ENCODE measurements at regions not wholly inside any gene's neighbourhood (a gene's known extent, or its start where the extent isn't known, plus 50 kb on each side); places are given as distances from the start of the nearest gene placed in this dataset.
"Not testable (repeated sequence)": the region's sequence is repeated elsewhere in the genome, so short reads cannot be mapped to it uniquely, and the experiment has no call there.

DNA sequence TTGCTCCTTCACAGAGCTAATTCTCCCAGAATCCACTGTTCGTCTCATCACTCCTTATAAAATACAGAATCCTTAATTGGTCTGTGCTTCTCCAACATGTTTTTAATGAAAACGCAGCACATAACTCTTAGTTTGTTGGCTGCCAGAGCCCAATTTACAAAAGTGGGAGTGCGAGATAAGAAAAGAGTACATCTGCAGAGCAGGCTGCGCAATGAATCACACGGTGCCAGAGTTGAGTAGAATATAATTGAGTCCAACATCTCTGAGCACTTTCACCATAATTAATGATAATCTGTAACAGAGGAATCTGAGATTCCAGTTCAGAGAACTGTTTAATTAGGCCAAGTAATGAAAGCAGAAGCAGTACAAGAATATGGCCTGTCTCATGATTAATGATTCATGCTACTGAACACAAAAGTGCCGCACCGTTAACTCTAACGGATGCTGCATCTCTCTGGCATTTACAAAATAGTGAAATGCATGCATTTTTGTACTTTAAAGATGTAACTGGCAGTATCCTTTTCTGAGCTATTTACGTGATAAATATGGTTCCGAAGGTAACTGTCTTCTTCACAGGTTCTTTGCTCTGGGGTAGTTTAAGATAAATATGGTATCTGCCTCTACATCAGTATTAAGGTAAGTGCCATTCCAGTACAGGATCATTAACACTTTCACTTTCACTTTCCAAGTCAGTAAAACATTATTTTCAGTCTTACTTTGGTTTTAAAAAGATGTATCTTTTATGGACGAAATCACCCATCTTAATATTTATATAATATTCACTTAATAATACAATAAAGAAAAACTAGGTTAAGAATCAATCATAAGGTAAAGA, 785.6 kb downstream of the NR4A2 start:
- DNase-seq (ENCODE audit: low read depth in 2 of 2), result no peak

GRCh38 chr2:155539028-155539427, 793.5 kb downstream of the NR4A2 start:
- not testable (repeated sequence) for DNase-seq (ENCODE audit: low read depth in 2 of 2)

GRCh38 chr2:155528034-155528433, 804.5 kb downstream of the NR4A2 start:
- DNase-seq (ENCODE audit: low read depth in 2 of 2), result no peak

DNA sequence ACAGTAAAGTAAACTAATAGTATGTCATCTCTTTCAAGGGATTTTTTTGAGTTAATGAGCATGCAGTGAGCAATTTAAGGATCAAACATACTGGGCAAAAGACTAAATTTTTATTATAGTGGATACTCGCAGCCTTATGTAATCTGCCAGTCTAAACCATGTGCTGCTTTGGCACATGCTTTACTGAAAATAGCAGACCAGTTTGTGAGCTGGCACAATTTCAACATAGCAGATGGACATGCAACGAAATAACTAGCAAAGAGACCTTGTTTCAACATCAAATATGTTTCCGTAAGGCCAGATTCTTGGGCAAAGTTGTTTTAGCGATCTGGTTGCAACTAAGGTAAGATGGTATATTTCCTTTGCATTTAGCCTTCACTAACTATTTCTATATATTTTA, 807.3 kb downstream of the NR4A2 start:
- DNase-seq (ENCODE audit: low read depth in 2 of 2), result no peak

GRCh38 chr2:155519529-155520130, 812.9 kb downstream of the NR4A2 start:
- DNase-seq (ENCODE audit: low read depth in 2 of 2), result no peak

DNA sequence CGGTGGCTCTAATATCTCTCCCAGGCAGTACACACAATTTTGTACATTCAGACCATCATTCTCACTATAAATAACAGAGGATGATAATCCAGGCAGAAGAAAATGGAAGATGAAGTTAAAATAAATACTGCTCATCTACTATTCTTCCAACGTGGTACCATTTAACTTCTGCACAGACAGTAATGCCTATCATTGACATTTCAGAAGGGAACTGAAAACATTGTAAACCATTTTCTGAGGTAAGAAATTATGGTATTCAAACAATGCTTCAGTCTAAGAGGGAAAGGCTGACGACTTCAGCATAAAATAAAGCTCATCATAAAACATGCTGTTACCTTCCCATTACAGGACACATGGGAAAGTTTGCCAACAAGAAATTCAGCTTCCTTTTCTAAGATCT, 814.4 kb downstream of the NR4A2 start:
- DNase-seq (ENCODE audit: low read depth in 2 of 2), result no peak

- no peak for DNase-seq (ENCODE audit: low read depth in 2 of 2)
These were observed 815.2 kb downstream of the NR4A2 start for GRCh38 chr2:155517362-155517761.

DNA sequence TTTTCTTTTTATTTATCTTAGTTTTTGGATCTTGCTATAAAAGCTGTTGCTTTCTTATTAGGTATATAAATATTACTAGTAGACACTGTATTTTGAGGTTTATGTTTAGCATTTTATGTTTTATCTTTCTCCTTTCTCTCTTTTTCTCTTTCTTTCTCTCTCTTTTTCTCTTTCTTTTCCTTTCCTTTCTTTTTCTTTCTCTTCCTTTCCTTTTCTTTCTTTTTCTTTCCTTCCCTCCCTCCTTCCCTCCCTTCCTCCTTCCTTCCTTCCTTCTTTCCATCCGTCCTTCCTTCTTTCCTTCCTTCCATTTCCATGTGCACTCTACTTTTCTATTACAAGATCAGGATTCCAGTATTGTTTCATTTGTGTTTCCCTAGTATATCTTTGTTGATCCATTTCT, 814.8 kb downstream of the KCNJ3 start:
- DNase-seq (ENCODE audit: low read depth in 2 of 2), result no peak

DNA sequence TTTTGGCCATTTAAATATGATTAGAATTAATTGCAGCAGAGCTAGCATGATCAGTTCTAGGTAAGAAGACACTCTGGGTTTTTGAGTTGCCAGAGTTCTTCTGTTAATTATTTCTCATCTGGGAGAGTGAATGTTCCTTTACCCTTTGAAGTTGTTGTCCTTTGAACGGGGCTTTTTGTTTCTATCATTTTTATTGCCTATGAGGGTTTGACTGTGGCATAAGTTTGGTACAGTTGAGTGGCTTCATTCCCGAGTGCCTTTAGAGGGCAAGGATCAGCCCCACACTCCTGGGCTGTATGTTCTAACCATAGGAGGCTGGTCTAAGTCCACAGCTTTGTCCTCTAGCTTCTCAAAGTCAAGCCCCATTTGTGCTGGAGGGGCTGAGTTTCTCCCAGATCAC, 804.3 kb downstream of the KCNJ3 start:
- no peak for DNase-seq (ENCODE audit: low read depth in 2 of 2)

GRCh38 chr2:155498106-155498505, 799.6 kb downstream of the KCNJ3 start:
- DNase-seq (ENCODE audit: low read depth in 2 of 2), result no peak

DNA sequence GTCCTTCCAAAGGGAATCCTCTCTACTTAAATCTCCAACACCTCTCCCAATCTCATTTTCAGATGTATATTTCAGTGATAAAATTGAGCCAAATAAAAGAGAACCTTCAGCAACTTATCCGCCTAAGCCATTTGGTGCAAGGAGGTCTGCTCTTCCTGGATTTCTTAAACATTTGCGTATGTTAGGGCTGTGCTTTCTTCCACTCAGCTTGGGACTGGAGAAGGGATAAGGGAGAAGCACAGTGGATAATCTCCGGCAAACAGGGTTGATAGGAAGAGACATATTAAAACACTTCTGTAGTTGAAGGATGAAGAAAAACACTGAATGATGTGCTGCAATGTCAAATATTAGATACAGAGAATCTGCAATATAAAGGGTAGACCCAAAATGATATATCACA, 796.2 kb downstream of the KCNJ3 start:
- DNase-seq (ENCODE audit: low read depth in 2 of 2), result no peak

- no peak for DNase-seq (ENCODE audit: low read depth in 2 of 2)
These were observed 786.8 kb downstream of the KCNJ3 start for GRCh38 chr2:155485141-155485842.

- DNase-seq (ENCODE audit: low read depth in 2 of 2), result no peak
These were observed 782.6 kb downstream of the KCNJ3 start for GRCh38 chr2:155481141-155481540.

DNA sequence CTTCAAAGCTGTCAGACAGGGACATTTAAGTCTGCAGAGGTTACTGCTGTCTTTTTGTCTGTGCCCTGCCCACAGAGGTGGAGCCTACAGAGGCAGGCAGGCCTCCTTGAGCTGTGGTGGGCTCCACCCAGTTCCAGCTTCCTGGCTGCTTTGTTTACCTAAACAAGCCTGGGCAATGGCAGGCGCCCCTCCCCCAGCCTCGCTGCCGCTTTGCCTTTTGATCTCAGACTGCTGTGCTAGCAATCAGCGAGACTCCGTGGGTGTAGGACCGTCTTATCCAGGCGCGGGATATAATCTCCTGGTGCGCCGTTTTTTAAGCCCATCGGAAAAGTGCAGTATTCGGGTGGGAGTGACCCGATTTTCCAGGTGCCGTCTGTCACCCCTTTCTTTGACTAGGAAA, 773.5 kb downstream of the KCNJ3 start:
- DNase-seq (ENCODE audit: low read depth in 2 of 2), result not testable (repeated sequence)

DNA sequence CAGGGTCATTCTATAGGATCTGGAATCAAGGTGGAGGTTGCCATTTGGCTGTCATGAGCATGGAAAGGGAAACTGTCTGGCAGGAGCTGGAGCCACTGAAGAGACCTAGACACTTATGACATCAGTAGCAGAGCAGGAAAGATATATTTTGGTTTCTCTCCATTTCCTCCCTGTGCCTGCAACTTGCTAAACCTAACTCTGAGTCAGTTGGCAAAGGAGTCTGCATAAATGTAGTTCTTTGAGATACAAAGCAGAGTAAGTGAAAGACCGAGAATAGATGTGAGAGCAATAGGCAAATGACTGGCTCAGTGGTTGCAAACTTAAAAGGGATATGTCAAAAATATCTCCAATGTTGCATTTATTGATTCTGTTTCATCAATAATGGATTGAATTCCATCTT, 757.7 kb downstream of the KCNJ3 start:
- no peak for DNase-seq (ENCODE audit: low read depth in 2 of 2)

DNA sequence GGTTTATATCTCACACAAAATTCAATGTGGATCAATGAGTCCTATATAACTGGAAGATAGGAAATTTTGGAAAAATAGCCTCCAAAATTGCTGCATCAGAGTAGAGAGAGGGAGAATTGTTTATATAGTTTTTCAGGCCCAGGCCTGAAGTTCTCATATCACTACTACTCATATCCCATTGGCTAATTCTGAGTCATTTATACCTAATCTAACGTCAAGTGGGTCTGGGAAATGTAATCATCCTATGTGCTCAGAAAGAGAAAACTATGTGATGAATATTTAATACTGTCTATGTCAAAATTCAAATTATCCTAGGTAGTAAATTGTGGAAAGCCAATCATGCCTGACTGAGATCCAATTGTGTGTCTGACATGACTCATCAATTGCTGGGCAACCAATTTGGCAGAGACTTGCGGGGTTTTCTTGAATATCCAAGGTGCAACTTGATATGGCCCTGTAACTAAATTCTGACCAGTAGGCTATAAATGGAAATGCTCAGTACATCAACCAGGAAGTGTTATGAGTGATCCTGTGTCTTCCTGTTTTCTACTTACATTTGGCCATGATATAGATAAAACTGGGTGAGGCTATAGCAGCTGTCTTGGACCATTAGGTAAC, 744.4 kb downstream of the KCNJ3 start:
- no peak for DNase-seq (ENCODE audit: low read depth in 2 of 2)

DNA sequence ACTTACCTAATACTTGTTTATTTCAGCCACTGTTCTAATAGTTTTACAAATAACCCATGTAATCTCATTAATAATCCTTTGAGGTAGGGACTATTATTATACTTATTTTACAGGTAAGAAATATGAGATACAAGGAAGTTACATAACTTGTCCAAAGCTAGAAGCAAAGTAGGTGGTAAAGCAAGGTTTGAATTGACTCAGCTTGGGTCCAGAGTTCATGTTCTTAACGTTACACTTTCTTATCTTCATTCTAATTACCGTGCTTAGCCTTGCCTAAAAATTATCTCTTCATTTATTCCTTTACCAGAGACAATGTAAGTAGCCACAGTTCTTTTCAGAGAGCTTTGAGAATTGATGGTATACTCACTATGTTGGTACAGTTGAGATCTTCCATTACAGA, 743.6 kb downstream of the KCNJ3 start:
- DNase-seq (ENCODE audit: low read depth in 2 of 2), result no peak

DNA sequence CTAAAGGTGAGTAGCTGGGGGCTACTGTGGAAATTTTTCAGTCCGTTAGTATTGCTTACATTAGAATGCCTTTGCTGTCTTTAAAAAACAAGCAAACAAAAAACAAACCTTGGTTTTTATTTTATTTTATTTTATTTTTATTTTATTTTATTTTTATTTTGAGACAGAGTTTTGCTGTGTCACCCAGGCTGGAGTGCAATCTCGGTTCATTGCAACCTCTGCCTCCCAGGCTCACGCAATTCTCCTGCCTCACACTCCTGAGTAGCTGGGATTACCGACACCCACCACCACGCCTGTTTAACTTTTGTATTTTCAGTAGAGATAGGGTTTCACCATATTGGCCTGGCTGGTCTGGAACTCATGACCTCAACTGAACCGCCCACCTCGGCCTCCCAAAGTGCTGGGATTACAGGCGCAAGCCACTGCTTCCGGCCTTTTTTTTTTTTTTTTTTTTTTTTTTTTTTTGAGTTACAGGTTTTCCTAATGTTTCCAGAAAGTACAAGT, 732.6 kb downstream of the KCNJ3 start:
- no peak for DNase-seq (ENCODE audit: low read depth in 2 of 2)

DNA sequence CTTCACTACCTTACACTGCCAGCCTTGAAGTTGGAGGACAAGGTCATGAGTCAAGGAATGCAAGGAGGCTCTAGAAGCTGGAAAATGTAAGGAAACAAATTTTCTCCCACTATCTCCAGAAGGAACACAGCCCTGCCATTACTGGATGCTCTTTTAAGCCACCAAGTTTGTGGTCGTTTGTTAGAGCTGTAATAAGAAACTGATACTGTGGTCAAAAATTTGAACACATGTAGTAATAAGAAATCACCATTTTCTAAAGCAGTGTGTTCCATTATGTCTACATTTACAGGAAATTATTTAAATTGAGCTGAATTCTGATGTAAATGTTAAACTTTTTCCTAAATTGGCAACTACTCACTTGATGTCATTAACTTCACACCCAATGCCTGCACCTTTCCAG, 729.0 kb downstream of the KCNJ3 start:
- DNase-seq (ENCODE audit: low read depth in 2 of 2), result no peak

DNA sequence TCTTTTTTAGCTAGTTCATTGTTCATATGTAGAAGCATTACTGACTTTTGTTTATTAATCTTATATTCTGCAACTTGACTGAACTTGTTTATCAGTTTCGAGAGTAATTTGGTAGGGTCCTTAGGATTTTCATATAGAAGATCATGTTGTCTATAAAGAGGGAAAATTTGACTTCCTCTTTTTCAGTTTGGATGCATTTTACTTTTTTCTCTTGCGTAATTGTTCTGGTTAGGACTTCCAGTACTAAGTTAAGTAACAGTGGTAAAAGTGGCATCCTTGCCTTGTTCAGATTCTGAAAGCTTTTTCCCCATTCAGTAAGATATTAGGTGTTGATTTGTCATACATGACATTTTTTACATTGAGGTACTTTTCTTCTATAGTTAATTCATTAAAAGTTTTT, 726.0 kb downstream of the KCNJ3 start:
- DNase-seq (ENCODE audit: low read depth in 2 of 2), result no peak

GRCh38 chr2:155418753-155419152, 720.3 kb downstream of the KCNJ3 start:
- DNase-seq (ENCODE audit: low read depth in 2 of 2), result no peak

- DNase-seq (ENCODE audit: low read depth in 2 of 2), result no peak
These were observed 714.1 kb downstream of the KCNJ3 start for GRCh38 chr2:155412598-155412997.

All from stimulated activated CD8-positive, alpha-beta memory T cell treated with anti-CD3 and anti-CD28 coated beads, Interleukin-15, amount 100 ng/mL, for 48 hours (primary cell).